CD4-positive, alpha-beta T cell treated with Interleukin-6 at 100 ng/mL for 8 hours (primary cell): ENCODE measurements at regions not wholly inside any gene's neighbourhood (a gene's known extent, or its start where the extent isn't known, plus 50 kb on each side); places are given as distances from the start of the nearest gene placed in this dataset.
A peak's percentile ranks its signal among the peaks of the same experiment; 100 is the strongest.

ENCODE experiments used
- DNase-seq: peaks from one replicate; pipeline ENCODE4 v3.0.0-alpha.2; 2020; ENCODE audit warnings: mixed read lengths, low spot score

- no peak for DNase-seq
These were observed 61.4 kb upstream of the SYT13 start for GRCh38 chr11:45347348-45348082.

DNA sequence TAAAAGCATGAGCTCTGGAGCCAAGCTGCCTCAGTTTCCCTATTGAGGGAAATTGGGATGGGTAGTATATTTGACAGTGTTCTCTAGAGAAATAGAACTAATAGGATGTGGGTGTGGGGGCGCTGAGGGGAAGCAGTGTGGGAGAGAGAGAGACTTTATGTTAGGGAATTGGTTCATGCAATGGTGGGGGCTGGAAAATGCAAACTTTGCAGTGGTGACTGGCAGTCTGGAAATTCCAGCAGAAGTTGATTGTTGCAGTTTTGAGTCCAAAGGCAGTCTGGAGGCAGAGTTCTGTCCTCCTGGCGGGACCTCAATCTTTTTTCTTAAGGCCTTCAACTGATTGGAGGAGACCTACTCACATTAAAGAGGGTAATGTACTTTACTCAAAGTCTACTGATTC, 59.4 kb upstream of the SYT13 start:
- no peak for DNase-seq

GRCh38 chr11:45344028-45344427, 57.9 kb upstream of the SYT13 start:
- no peak for DNase-seq

DNA sequence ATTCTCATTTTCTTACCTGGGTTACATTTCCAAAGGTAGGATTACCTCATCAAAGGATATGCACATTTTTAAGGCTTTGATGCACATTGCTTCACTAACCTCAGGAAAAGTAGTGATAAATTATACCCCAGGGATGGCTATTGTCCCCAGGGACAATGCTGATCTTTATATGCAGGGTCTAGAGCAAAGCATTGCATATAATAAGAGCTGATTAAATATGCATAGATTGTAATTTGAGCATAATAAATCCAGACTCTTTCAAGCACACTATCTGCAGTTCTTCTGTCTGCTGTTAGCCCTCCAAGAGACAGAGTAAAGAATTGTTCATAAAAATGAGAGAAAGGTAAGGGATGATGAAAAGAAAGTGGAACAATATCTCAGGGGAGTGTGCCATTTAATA, 57.3 kb upstream of the SYT13 start:
- no peak for DNase-seq

GRCh38 chr11:45341372-45341771, 55.2 kb upstream of the SYT13 start:
- DNase-seq = no peak

- peak; percentile 91 for DNase-seq
These were observed 53.8 kb upstream of the SYT13 start for GRCh38 chr11:45339729-45340519.

DNA sequence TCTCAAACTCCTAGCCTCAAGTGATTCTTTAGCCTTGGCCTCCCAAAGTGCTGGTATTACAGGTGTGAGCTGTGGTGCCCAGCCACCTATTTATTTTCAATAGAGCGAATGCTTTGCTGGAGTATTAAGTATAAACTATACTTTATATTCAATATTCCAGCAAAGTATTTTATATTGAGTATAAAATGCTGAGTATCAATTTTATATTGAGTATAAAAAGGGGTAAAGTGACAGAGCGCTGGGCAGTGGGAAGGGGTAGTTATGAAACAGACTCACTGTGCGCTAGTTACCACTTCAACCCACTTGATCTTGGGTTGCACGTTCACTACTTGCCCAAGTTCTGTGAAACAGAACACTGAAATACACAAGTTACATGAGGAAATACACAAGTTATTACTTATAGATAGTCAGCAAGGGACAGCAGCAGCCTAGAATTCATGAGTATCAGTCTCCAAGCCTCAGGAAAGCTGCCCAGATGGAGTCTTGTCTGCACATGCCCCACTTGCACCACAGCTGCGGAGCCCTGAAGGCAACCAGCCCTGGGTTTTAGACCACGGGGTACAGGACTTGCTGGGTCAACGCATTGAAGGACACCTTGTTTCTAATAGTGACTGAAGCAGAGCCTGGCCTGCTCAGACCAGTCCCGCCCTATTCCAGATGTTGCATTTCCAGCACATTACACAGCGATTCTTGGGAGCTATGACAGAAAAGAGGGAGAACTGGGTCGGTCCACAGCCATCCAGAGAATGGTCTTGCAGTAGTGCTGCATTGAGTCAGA, 51.6 kb upstream of the SYT13 start:
- DNase-seq = no peak

DNA sequence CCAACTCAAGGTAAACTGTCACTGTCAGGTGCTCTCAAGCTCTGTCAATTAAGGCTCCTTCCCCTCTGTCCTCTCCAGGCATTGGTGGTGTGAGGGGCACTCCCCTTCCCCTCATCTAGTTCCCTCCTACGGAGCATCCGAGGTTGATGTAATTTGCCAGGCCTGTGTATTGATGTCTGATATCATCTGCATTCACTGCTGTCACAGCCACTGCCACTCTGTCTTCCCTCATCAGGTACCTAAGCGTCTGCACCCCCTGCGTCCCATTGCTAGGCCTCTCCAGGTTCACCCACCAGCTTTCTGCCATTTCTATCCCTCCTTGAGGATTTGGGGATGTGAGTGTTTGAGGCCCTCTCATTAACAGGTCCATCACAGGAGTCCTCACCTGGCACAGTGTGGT, 50.0 kb upstream of the SYT13 start:
- DNase-seq = no peak
